Naive thymus-derived CD8-positive, alpha-beta T cell (primary cell): ENCODE measurements at regions not wholly inside any gene's neighbourhood (a gene's known extent, or its start where the extent isn't known, plus 50 kb on each side); places are given as distances from the start of the nearest gene placed in this dataset.
"Not testable (repeated sequence)": the region's sequence is repeated elsewhere in the genome, so short reads cannot be mapped to it uniquely, and the experiment has no call there.

Experiments used
- ATAC-seq, 2 donors: fragments of 150-1000 bp; cut with Tn5 transposase in 1 of 2; sonication (Bioruptor Pico), chemical (Tn5 transposase) in 1 of 2; 1 replicate in 1 of 2; 2 replicates in 1 of 2; pipeline ENCODE4 v1.10.0; 2021; ENCODE audit warnings: mild to moderate bottlenecking in 2 of 2, moderate library complexity in 2 of 2
- POLR2A ChIA-PET: fragments of 350-600 bp; sonication (Branson Sonifier 250); formaldehyde crosslinking; loops from one replicate; lab custom pipeline; 2021; ENCODE audit warnings: antibody characterized with exemption; lab: Charles Lee
- DNase-seq, 10 donors: peaks; one replicate each; pipeline versions ENCODE4 v3.0.0 to v3.0.0-alpha.2; 2020 to 2022
- H3K27ac Mint-ChIP-seq, 10 donors: one replicate each; pipeline ENCODE4 v1.8.0; 2020 to 2022; ENCODE audit warnings: mild to moderate bottlenecking in 10 of 10, mixed read lengths in 10 of 10, moderate library complexity in 4 of 10, inconsistent platforms in 1 of 10
- H3K27me3 Mint-ChIP-seq, 5 donors: one replicate each; pipeline ENCODE4 v1.8.0; 2021 to 2022; ENCODE audit warnings: mixed read lengths in 5 of 5
- H3K36me3 Mint-ChIP-seq, 3 donors: one replicate each; pipeline ENCODE4 v1.8.0; 2020 to 2022; ENCODE audit warnings: mixed read lengths in 3 of 3, mild to moderate bottlenecking in 2 of 3, inconsistent platforms in 1 of 3
- H3K4me1 Mint-ChIP-seq, 4 donors: one replicate each; pipeline ENCODE4 v1.8.0; 2021 to 2022; ENCODE audit warnings: mixed read lengths in 4 of 4
- H3K4me3 Mint-ChIP-seq, 10 donors: one replicate each; pipeline ENCODE4 v1.8.0; 2020 to 2022; ENCODE audit warnings: mild to moderate bottlenecking in 10 of 10, mixed read lengths in 10 of 10, moderate library complexity in 6 of 10, inconsistent platforms in 1 of 10
- H3K9me3 Mint-ChIP-seq, 9 donors: one replicate each; pipeline ENCODE4 v1.8.0; 2020 to 2022; ENCODE audit warnings: mixed read lengths in 9 of 9, mild to moderate bottlenecking in 3 of 9, inconsistent platforms in 1 of 9, moderate library complexity in 1 of 9

GRCh38 chr15:30303968-30304367, 89.4 kb downstream of the CHRFAM7A start:
- H3K4me1 Mint-ChIP-seq, H3K9me3 Mint-ChIP-seq, POLR2A ChIA-PET, H3K36me3 Mint-ChIP-seq, DNase-seq, H3K27ac Mint-ChIP-seq, H3K27me3 Mint-ChIP-seq, ATAC-seq, H3K4me3 Mint-ChIP-seq: not testable (repeated sequence)
